Fibroblast of lung (primary cell): ENCODE measurements at regions not wholly inside any gene's neighbourhood (a gene's known extent, or its start where the extent isn't known, plus 50 kb on each side); places are given as distances from the start of the nearest gene placed in this dataset.
"Not testable (repeated sequence)": the region's sequence is repeated elsewhere in the genome, so short reads cannot be mapped to it uniquely, and the experiment has no call there.

Experiments
- EZH2 ChIP-seq: IDR thresholded peaks from 2 replicates; pipeline ENCODE4 v1.5.1; 2012; ENCODE audit warnings: low read length, control low read depth, mild to moderate bottlenecking; ENCODE audit errors: missing control alignments
- TF ChIP-seq, protein P1 (sequence below), 2 donors: IDR thresholded peaks in 1 of 2; conservative IDR thresholded peaks in 1 of 2; 1 replicate in 1 of 2; 2 replicates in 1 of 2; pipeline ENCODE4 v1.5.1; 2011 to 2012; ENCODE audit warnings: low read length in 2 of 2, control low read depth in 1 of 2, inconsistent platforms in 1 of 2, low read depth in 1 of 2, mild to moderate bottlenecking in 1 of 2

GRCh38 chr9:64370344-64370743, 914.7 kb downstream of the FOXD4L5 start:
- TF ChIP-seq, protein P1, sequence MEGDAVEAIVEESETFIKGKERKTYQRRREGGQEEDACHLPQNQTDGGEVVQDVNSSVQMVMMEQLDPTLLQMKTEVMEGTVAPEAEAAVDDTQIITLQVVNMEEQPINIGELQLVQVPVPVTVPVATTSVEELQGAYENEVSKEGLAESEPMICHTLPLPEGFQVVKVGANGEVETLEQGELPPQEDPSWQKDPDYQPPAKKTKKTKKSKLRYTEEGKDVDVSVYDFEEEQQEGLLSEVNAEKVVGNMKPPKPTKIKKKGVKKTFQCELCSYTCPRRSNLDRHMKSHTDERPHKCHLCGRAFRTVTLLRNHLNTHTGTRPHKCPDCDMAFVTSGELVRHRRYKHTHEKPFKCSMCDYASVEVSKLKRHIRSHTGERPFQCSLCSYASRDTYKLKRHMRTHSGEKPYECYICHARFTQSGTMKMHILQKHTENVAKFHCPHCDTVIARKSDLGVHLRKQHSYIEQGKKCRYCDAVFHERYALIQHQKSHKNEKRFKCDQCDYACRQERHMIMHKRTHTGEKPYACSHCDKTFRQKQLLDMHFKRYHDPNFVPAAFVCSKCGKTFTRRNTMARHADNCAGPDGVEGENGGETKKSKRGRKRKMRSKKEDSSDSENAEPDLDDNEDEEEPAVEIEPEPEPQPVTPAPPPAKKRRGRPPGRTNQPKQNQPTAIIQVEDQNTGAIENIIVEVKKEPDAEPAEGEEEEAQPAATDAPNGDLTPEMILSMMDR (conservative IDR thresholded peaks at IDR 0.05 in 1 of 2, IDR thresholded peaks at IDR 0.05 in 1 of 2; ENCODE audit: low read depth in 1 of 2, low read length in 2 of 2): not testable (repeated sequence)
- TF ChIP-seq EZH2: not testable (repeated sequence)
